KMS-11 (cell line): ENCODE measurements at regions not wholly inside any gene's neighbourhood (a gene's known extent, or its start where the extent isn't known, plus 50 kb on each side); places are given as distances from the start of the nearest gene placed in this dataset.

ENCODE experiments used
- H2AFZ ChIP-seq: fragments of 200-600 bp; sonication (generic); 2 replicates; pipeline ENCODE4 v1.6.1; 2016; ENCODE audit warnings: antibody characterized with exemption, mixed run types, low read depth
- H3K27ac ChIP-seq: fragments of 200-600 bp; sonication (generic); 2 replicates; pipeline ENCODE4 v1.6.1; 2016; ENCODE audit warnings: mild to moderate bottlenecking, mixed run types
- H3K27me3 ChIP-seq: fragments of 200-600 bp; sonication (generic); 2 replicates; pipeline ENCODE4 v1.6.1; 2017; ENCODE audit warnings: mild to moderate bottlenecking, low read depth, mixed run types, moderate library complexity; ENCODE audit not compliant: insufficient read depth
- H3K36me3 ChIP-seq: fragments of 200-600 bp; sonication (generic); 2 replicates; pipeline ENCODE4 v1.6.1; 2017; ENCODE audit warnings: mild to moderate bottlenecking, mixed run types; ENCODE audit not compliant: insufficient read depth
- H3K4me1 ChIP-seq: fragments of 200-600 bp; sonication (generic); 2 replicates; pipeline ENCODE4 v1.6.1; 2016; ENCODE audit warnings: mild to moderate bottlenecking, low read depth, mixed run types; ENCODE audit not compliant: poor library complexity, severe bottlenecking
- H3K4me2 ChIP-seq: fragments of 200-600 bp; sonication (generic); 2 replicates; pipeline ENCODE4 v1.7.0; 2016; ENCODE audit warnings: mild to moderate bottlenecking, mixed run types
- H3K4me3 ChIP-seq: fragments of 200-600 bp; sonication (generic); IDR thresholded peaks from 2 replicates; pipeline ENCODE4 v1.6.1; 2017; ENCODE audit warnings: low read depth, low read length, mixed read lengths; ENCODE audit not compliant: insufficient read depth
- H3K79me2 ChIP-seq: fragments of 200-600 bp; sonication (generic); 2 replicates; pipeline ENCODE4 v1.6.1; 2016; ENCODE audit warnings: low read depth, mixed run types; ENCODE audit not compliant: insufficient read depth
- H3K9ac ChIP-seq: fragments of 200-600 bp; sonication (generic); 2 replicates; pipeline ENCODE4 v1.6.1; 2016; ENCODE audit warnings: mild to moderate bottlenecking, mixed run types
- H4K20me1 ChIP-seq: fragments of 200-600 bp; sonication (generic); 2 replicates; pipeline ENCODE4 v1.6.1; 2016; ENCODE audit warnings: mild to moderate bottlenecking, mixed run types; ENCODE audit not compliant: insufficient read depth
- TF ChIP-seq, protein P1 (sequence below): fragments of 200-600 bp; sonication (generic); conservative IDR thresholded peaks from 2 replicates; pipeline ENCODE4 v1.6.1; 2017; ENCODE audit warnings: low read depth, mild to moderate bottlenecking, antibody characterized with exemption, low read length, moderate library complexity, mixed read lengths

DNA sequence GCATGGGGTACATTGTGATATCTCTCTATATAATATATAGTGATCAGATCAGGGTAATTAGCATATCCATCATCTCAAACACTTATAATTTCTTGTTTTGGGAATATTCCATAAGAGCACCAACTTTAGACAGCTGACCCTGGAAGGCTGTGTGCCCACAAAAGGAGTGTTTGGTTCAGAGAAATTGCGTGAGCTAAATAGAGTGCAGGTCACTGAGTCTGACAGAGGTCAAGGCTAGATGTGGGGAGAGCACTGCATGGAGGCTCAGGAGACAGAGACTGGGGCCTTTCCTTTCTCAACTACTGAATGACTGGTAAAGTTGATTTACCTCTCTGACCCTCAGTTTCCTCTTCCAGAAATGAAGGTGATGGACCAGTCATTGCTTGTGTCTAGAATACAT lies 114.9 kb upstream of the ADGRF1 start:
- H3K27me3 ChIP-seq, result no peaks in the 10 kb centered on the region
- TF ChIP-seq, protein P1, sequence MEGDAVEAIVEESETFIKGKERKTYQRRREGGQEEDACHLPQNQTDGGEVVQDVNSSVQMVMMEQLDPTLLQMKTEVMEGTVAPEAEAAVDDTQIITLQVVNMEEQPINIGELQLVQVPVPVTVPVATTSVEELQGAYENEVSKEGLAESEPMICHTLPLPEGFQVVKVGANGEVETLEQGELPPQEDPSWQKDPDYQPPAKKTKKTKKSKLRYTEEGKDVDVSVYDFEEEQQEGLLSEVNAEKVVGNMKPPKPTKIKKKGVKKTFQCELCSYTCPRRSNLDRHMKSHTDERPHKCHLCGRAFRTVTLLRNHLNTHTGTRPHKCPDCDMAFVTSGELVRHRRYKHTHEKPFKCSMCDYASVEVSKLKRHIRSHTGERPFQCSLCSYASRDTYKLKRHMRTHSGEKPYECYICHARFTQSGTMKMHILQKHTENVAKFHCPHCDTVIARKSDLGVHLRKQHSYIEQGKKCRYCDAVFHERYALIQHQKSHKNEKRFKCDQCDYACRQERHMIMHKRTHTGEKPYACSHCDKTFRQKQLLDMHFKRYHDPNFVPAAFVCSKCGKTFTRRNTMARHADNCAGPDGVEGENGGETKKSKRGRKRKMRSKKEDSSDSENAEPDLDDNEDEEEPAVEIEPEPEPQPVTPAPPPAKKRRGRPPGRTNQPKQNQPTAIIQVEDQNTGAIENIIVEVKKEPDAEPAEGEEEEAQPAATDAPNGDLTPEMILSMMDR, result no peak

DNA sequence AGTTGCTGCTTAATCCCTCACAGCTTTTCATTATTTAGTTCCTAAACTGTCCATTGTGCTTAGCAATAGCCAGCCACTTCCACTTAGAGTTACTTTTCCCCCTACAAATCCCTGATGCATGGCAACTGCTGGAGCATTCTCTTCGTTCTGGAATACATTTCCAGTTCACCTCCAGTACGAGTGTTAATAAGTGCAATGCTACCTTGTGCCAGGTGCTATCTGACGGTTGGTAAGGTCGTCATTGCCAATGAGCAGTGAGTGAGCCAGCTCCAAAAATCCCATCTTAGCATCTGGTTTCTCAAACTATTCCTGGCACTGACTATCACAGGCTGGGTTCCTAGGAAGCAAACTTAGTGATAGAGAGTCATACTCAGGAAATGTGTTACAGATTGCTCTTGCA lies 114.1 kb upstream of the ADGRF1 start:
- no peaks in the 10 kb centered on the region for H4K20me1 ChIP-seq
- H3K27ac ChIP-seq, result no peak overlapping the region
- H3K27me3 ChIP-seq, result no peaks in the 10 kb centered on the region
- no peaks in the 10 kb centered on the region for H3K79me2 ChIP-seq
- no peak overlapping the region for H3K4me2 ChIP-seq
- TF ChIP-seq, protein P1, result no peak
- no peaks in the 10 kb centered on the region for H3K4me1 ChIP-seq
- no peak overlapping the region for H3K4me3 ChIP-seq
- no peaks in the 10 kb centered on the region for H3K36me3 ChIP-seq
- no peak overlapping the region for H2AFZ ChIP-seq
- no peak overlapping the region for H3K9ac ChIP-seq

More for the DNA sequence above, 114.9 kb upstream of the ADGRF1 start:
- no peak overlapping the region for H3K4me3 ChIP-seq
- no peak overlapping the region for H3K27ac ChIP-seq
- no peaks in the 10 kb centered on the region for H3K79me2 ChIP-seq
- H4K20me1 ChIP-seq, result no peaks in the 10 kb centered on the region
- no peak overlapping the region for H3K4me2 ChIP-seq
- H3K4me1 ChIP-seq, result no peaks in the 10 kb centered on the region
- no peaks in the 10 kb centered on the region for H3K36me3 ChIP-seq
- H3K9ac ChIP-seq, result no peak overlapping the region
- H2AFZ ChIP-seq, result no peak overlapping the region

DNA sequence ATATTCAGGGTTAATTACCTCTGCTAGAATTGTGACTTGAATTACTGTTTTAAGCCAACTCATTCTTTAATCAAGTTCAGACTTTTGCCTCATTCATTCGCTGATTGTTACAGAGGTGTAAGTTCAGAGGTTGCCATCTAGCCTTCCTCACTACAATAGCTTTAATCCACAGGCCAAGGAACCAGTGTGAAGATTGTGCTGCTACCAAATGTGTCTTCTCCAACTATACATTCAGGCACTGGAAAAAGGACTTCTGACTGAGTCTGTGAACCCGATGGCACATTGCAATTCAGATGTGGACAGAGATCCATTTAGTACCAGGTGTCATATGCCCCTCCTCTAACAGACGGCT lies 111.2 kb upstream of the ADGRF1 start:
- no peaks in the 10 kb centered on the region for H3K27me3 ChIP-seq
- TF ChIP-seq, protein P1, result no peak
- H3K27ac ChIP-seq, result no peak overlapping the region
- no peak overlapping the region for H2AFZ ChIP-seq
- no peaks in the 10 kb centered on the region for H4K20me1 ChIP-seq
- H3K4me3 ChIP-seq, result no peak overlapping the region
- H3K9ac ChIP-seq, result no peak overlapping the region
- no peaks in the 10 kb centered on the region for H3K36me3 ChIP-seq
- no peaks in the 10 kb centered on the region for H3K4me1 ChIP-seq
- H3K79me2 ChIP-seq, result no peaks in the 10 kb centered on the region
- no peak overlapping the region for H3K4me2 ChIP-seq

DNA sequence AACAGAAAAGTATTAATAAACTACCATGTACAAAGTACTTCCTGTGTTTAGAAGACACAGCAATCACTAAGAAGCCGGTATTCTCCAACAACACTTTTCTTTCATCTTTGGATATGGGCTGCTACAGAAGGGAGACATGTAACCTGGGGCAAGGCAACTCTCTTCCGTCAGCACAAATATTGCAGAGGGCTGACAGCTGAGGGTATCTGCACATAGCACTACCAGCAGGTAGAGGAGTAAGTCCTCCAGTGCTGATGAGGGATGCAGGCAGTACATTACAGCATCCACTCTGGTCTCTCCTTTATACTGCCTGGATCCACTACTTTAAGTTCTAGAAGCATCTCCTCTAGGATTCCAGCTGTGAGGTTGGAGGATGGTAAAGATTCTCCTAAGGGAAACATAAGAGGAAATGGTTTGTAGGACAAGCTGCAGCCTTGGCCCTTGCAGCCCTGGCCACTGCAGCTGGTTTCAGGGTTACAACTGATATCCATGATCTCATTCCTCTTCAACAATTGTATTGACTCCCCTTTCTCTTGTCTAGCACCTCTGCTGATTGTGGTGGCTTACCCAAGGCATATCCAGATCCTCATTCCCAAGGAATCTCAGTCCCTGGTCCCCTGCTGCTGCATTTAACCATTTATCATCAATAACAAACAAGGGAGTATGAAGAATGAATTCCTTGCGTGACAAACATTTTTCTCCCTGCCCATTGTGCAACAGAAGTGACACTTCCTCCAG lies 110.7 kb upstream of the ADGRF1 start:
- Histone ChIP-seq H3K27ac (no peak overlapping the region), H3K4me1 (no peaks in the 10 kb centered on the region), H4K20me1 (no peaks in the 10 kb centered on the region), H3K4me3 (no peak overlapping the region), H3K79me2 (no peaks in the 10 kb centered on the region), H3K9ac (no peak overlapping the region), H3K27me3 (no peaks in the 10 kb centered on the region), H2AFZ (no peak overlapping the region), H3K4me2 (no peak overlapping the region), H3K36me3 (no peaks in the 10 kb centered on the region)
- TF ChIP-seq, protein P1, result no peak
